HG03135 (cell line): ENCODE measurements at regions not wholly inside any gene's neighbourhood (a gene's known extent, or its start where the extent isn't known, plus 50 kb on each side); places are given as distances from the start of the nearest gene placed in this dataset.

ENCODE experiments used
- ATAC-seq: cut with Tn5 transposase; IDR thresholded peaks from one replicate; pipeline ENCODE4 v1.9.1; 2021; ENCODE audit warnings: mild to moderate bottlenecking, moderate library complexity; ENCODE audit not compliant: unreplicated experiment

GRCh38 chr18:57918601-57919000 lies 115.5 kb upstream of the ATP8B1 start:
- ATAC-seq, result no peak

GRCh38 chr18:57916684-57917083 lies 113.6 kb upstream of the ATP8B1 start:
- ATAC-seq, result no peak

- ATAC-seq, result no peak
These were observed 112.9 kb upstream of the ATP8B1 start for GRCh38 chr18:57915865-57916582.

- ATAC-seq, result no peak
These were observed 112.1 kb upstream of the ATP8B1 start for GRCh38 chr18:57915248-57915647.

GRCh38 chr18:57913686-57914085 lies 110.6 kb upstream of the ATP8B1 start:
- ATAC-seq, result no peak

- no peak for ATAC-seq
These were observed 107.7 kb upstream of the ATP8B1 start for GRCh38 chr18:57910817-57911216.

- ATAC-seq, result no peak
These were observed 107.0 kb upstream of the ATP8B1 start for GRCh38 chr18:57910134-57910533.

- ATAC-seq, result no peak
These were observed 106.5 kb upstream of the ATP8B1 start for GRCh38 chr18:57909620-57910019.

GRCh38 chr18:57908092-57908491 lies 105.0 kb upstream of the ATP8B1 start:
- ATAC-seq, result no peak

- no peak for ATAC-seq
These were observed 104.4 kb upstream of the ATP8B1 start for GRCh38 chr18:57907550-57907949.

GRCh38 chr18:57906852-57907251 lies 103.7 kb upstream of the ATP8B1 start:
- ATAC-seq, result no peak

- ATAC-seq, result no peak
These were observed 101.4 kb upstream of the ATP8B1 start for GRCh38 chr18:57904535-57904934.

- ATAC-seq, result no peak
These were observed 99.6 kb upstream of the ATP8B1 start for GRCh38 chr18:57902721-57903120.

- ATAC-seq, result no peak
These were observed 98.9 kb upstream of the ATP8B1 start for GRCh38 chr18:57901825-57902589.

GRCh38 chr18:57900906-57901435 lies 97.9 kb upstream of the ATP8B1 start:
- ATAC-seq, result no peak

- ATAC-seq, result no peak
These were observed 95.5 kb upstream of the ATP8B1 start for GRCh38 chr18:57898506-57899124.

- ATAC-seq, result no peak
These were observed 92.1 kb upstream of the ATP8B1 start for GRCh38 chr18:57895182-57895581.

- no peak for ATAC-seq
These were observed 88.7 kb upstream of the ATP8B1 start for GRCh38 chr18:57891707-57892391.

- ATAC-seq, result no peak
These were observed 87.2 kb upstream of the ATP8B1 start for GRCh38 chr18:57890266-57890665.

GRCh38 chr18:57889841-57890240 lies 86.7 kb upstream of the ATP8B1 start:
- ATAC-seq, result no peak
